ENCODE measurements at regions not wholly inside any gene's neighbourhood (a gene's known extent, or its start where the extent isn't known, plus 50 kb on each side); places are given as distances from the start of the nearest gene placed in this dataset.
"Not testable (repeated sequence)": the region's sequence is repeated elsewhere in the genome, so short reads cannot be mapped to it uniquely, and the experiment has no call there.

- TF ChIP-seq CTCF (IDR thresholded peaks at IDR 0.05) = no peak
- Histone ChIP-seq H3K9me3 (no peaks in the 10 kb centered on the region), H3K27ac (no peak overlapping the region), H3K4me1 (no peaks in the 10 kb centered on the region), H3K27me3 (no peaks in the 10 kb centered on the region), H3K36me3 (no peaks in the 10 kb centered on the region), H3K4me3 (no peak overlapping the region)
- ATAC-seq = peak in 2 of 4 donors; percentile 44 to 55
- DNase-seq = no peak
- intact Hi-C loops (cut with DNase I) = no loop called here
- 32 to 35% methylated on average over 7 of the region's 7 CpGs for WGBS, 2 donors
- no peak for FAIRE-seq
These were observed 508.3 kb downstream of the EBF1 start for GRCh38 chr5:158591301-158591863.

- 88% methylated on average over 2 of the region's 2 CpGs for WGBS, 2 donors
- DNase-seq = no peak
- TF ChIP-seq CTCF (IDR thresholded peaks at IDR 0.05) = no peak
- Histone ChIP-seq H3K27ac (no peak overlapping the region), H3K9me3 (no peaks in the 10 kb centered on the region), H3K4me1 (no peaks in the 10 kb centered on the region), H3K36me3 (no peaks in the 10 kb centered on the region), H3K27me3 (no peaks in the 10 kb centered on the region), H3K4me3 (no peak overlapping the region)
- ATAC-seq = no peak
- no peak for FAIRE-seq
- intact Hi-C loops (cut with DNase I) = no loop called here
These were observed 508.9 kb downstream of the EBF1 start for GRCh38 chr5:158590746-158591300.

- Histone ChIP-seq H3K27ac (no peak overlapping the region), H3K36me3 (no peaks in the 10 kb centered on the region), H3K4me1 (no peaks in the 10 kb centered on the region), H3K9me3 (no peaks in the 10 kb centered on the region), H3K27me3 (no peaks in the 10 kb centered on the region), H3K4me3 (no peak overlapping the region)
- no peak for ATAC-seq
- intact Hi-C loops (cut with DNase I) = no loop called here
- no peak for FAIRE-seq
- no peak for DNase-seq
- TF ChIP-seq CTCF (IDR thresholded peaks at IDR 0.05) = no peak
- 33 to 37% methylated on average over 3 of the region's 3 CpGs for WGBS, 2 donors
These were observed 509.8 kb downstream of the EBF1 start for GRCh38 chr5:158589939-158590338.

GRCh38 chr5:158588617-158589016, 511.1 kb downstream of the EBF1 start:
- no peak for TF ChIP-seq CTCF (IDR thresholded peaks at IDR 0.05)

GRCh38 chr5:158586054-158586453, 513.7 kb downstream of the EBF1 start:
- no peaks in the 10 kb centered on the region for H3K36me3 ChIP-seq
- H3K9me3 ChIP-seq = no peaks in the 10 kb centered on the region
- no peaks in the 10 kb centered on the region for H3K27me3 ChIP-seq
- no peaks in the 10 kb centered on the region for H3K4me1 ChIP-seq
- no peak for DNase-seq
- FAIRE-seq = no peak
- no peak for ATAC-seq
- WGBS, 2 donors = 91 to 95% methylated on average over 2 of the region's 2 CpGs
- TF ChIP-seq CTCF (IDR thresholded peaks at IDR 0.05) = no peak
- no peak overlapping the region for H3K27ac ChIP-seq
- no peak overlapping the region for H3K4me3 ChIP-seq
- intact Hi-C loops (cut with DNase I) = no loop called here

More at GRCh38 chr5:158588617-158589016, 511.1 kb downstream of the EBF1 start:
- H3K27me3 ChIP-seq = no peaks in the 10 kb centered on the region
- intact Hi-C loops (cut with DNase I) = no loop called here
- H3K36me3 ChIP-seq = no peaks in the 10 kb centered on the region
- H3K4me3 ChIP-seq = no peak overlapping the region
- DNase-seq (no peak), ATAC-seq (no peak), FAIRE-seq (no peak)
- no peaks in the 10 kb centered on the region for H3K9me3 ChIP-seq
- H3K4me1 ChIP-seq = no peaks in the 10 kb centered on the region
- H3K27ac ChIP-seq = no peak overlapping the region
- WGBS, 2 donors = 80 to 86% methylated on average over 1 of the region's 1 CpG

GRCh38 chr5:158582669-158583068, 517.0 kb downstream of the EBF1 start:
- 92 to 94% methylated on average over 10 to 27 of the region's 27 CpGs for WGBS, 2 donors
- FAIRE-seq; ATAC-seq; H3K36me3 ChIP-seq; H3K9me3 ChIP-seq; H3K27ac ChIP-seq; intact Hi-C loops (cut with DNase I); H3K4me1 ChIP-seq; H3K27me3 ChIP-seq; H3K4me3 ChIP-seq: not testable (repeated sequence)
- peak in 2 of 6 donors; percentile 17 to 61 for DNase-seq

Data from pancreas (tissue), 10 donors.